Ishikawa (cell line): ENCODE measurements at regions not wholly inside any gene's neighbourhood (a gene's known extent, or its start where the extent isn't known, plus 50 kb on each side); places are given as distances from the start of the nearest gene placed in this dataset.

Experiments
- CEBPB ChIP-seq: IDR thresholded peaks from 2 replicates; pipeline ENCODE4 v1.6.1; 2012
- CREB1 ChIP-seq: IDR thresholded peaks from 2 replicates; pipeline ENCODE4 v1.6.1; 2012; ENCODE audit warnings: low read depth
- EGR1 ChIP-seq: IDR thresholded peaks from 2 replicates; pipeline ENCODE4 v1.6.1; 2012
- EP300 ChIP-seq: IDR thresholded peaks from 2 replicates; pipeline ENCODE4 v1.6.1; 2012; ENCODE audit warnings: borderline replicate concordance
- FOXM1 ChIP-seq: IDR thresholded peaks from 2 replicates; pipeline ENCODE4 v1.6.1; 2012; ENCODE audit warnings: low read depth, borderline replicate concordance
- MAX ChIP-seq: IDR thresholded peaks from 2 replicates; pipeline ENCODE4 v1.6.1; 2012
- NFIC ChIP-seq: IDR thresholded peaks from 2 replicates; pipeline ENCODE4 v1.6.1; 2012
- RAD21 ChIP-seq: IDR thresholded peaks from 2 replicates; pipeline ENCODE4 v1.6.1; 2012; ENCODE audit warnings: low read depth
- TAF1 ChIP-seq: IDR thresholded peaks from 2 replicates; pipeline ENCODE4 v1.6.1; 2012; ENCODE audit warnings: low read depth, mild to moderate bottlenecking
- TCF12 ChIP-seq: IDR thresholded peaks from 2 replicates; pipeline ENCODE4 v1.6.1; 2012; ENCODE audit warnings: low read depth
- TEAD4 ChIP-seq: IDR thresholded peaks from 2 replicates; pipeline ENCODE4 v1.6.1; 2012
- YY1 ChIP-seq: IDR thresholded peaks from 2 replicates; pipeline ENCODE4 v1.6.1; 2012; ENCODE audit warnings: low read depth
- ZBTB7A ChIP-seq: IDR thresholded peaks from 2 replicates; pipeline ENCODE4 v1.6.1; 2012; ENCODE audit warnings: low read depth
- TF ChIP-seq, protein P1 (sequence below): IDR thresholded peaks from 2 replicates; pipeline ENCODE4 v1.6.1; 2012
- TF ChIP-seq, protein P2 (sequence below): IDR thresholded peaks from 2 replicates; pipeline ENCODE4 v1.6.1; 2012; ENCODE audit warnings: low read depth, mild to moderate bottlenecking

- TF ChIP-seq, protein P1, sequence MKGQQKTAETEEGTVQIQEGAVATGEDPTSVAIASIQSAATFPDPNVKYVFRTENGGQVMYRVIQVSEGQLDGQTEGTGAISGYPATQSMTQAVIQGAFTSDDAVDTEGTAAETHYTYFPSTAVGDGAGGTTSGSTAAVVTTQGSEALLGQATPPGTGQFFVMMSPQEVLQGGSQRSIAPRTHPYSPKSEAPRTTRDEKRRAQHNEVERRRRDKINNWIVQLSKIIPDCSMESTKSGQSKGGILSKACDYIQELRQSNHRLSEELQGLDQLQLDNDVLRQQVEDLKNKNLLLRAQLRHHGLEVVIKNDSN = no peak
- no peak for TF ChIP-seq TEAD4
- no peak for TF ChIP-seq TCF12
- no peak for TF ChIP-seq ZBTB7A
- TF ChIP-seq NFIC = no peak
Measured at GRCh38 chr2:39919511-39920306, 140.7 kb upstream of the THUMPD2 start.

DNA sequence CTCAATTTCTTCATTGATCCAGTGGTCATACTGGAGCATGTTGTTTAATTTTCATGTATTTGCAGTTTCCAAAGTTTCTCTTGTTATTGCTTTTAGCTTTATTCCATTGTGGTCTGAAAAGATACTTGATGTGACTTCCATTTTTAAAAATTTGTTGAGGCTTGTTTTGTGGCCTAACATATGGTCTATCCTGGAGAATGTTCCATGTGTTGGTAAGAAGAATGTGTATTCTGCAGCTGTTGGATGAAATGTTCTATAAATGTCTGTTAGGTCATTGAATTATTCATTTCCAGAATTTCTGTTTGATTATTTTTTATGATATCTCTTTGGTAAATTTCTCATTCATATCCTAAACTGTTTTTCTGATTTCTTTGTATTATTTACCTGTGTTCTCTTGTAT is 139.8 kb upstream of the THUMPD2 start:
- no peak for TF ChIP-seq EP300
- no peak for TF ChIP-seq CREB1
- no peak for TF ChIP-seq FOXM1

DNA sequence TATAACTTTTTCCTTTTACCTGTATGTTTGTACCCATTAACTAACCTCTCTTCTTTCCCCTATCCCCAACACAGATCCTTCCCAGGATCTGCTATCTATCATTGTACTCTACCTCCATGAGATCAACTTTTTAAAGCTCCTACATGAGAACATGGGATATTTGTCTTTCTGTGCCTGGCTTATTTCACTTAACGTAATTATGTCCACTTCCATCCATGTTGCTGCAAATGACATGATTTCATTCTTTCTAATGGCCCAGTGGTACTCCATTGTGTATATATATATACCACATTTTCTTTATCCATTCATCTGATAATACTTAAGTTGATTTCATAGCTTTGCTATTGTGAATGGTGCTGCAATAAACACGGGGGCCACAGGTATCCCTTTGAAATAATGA is 135.9 kb upstream of the THUMPD2 start:
- TF ChIP-seq CREB1 = no peak
- no peak for TF ChIP-seq ZBTB7A
- no peak for TF ChIP-seq EP300
- no peak for TF ChIP-seq TCF12
- no peak for TF ChIP-seq YY1
- TF ChIP-seq TEAD4 = no peak
- no peak for TF ChIP-seq MAX
- TF ChIP-seq EGR1 = no peak
- TF ChIP-seq, protein P2, sequence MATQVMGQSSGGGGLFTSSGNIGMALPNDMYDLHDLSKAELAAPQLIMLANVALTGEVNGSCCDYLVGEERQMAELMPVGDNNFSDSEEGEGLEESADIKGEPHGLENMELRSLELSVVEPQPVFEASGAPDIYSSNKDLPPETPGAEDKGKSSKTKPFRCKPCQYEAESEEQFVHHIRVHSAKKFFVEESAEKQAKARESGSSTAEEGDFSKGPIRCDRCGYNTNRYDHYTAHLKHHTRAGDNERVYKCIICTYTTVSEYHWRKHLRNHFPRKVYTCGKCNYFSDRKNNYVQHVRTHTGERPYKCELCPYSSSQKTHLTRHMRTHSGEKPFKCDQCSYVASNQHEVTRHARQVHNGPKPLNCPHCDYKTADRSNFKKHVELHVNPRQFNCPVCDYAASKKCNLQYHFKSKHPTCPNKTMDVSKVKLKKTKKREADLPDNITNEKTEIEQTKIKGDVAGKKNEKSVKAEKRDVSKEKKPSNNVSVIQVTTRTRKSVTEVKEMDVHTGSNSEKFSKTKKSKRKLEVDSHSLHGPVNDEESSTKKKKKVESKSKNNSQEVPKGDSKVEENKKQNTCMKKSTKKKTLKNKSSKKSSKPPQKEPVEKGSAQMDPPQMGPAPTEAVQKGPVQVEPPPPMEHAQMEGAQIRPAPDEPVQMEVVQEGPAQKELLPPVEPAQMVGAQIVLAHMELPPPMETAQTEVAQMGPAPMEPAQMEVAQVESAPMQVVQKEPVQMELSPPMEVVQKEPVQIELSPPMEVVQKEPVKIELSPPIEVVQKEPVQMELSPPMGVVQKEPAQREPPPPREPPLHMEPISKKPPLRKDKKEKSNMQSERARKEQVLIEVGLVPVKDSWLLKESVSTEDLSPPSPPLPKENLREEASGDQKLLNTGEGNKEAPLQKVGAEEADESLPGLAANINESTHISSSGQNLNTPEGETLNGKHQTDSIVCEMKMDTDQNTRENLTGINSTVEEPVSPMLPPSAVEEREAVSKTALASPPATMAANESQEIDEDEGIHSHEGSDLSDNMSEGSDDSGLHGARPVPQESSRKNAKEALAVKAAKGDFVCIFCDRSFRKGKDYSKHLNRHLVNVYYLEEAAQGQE = no peak
- no peak for TF ChIP-seq CEBPB
- no peak for TF ChIP-seq RAD21
- no peak for TF ChIP-seq NFIC
- no peak for TF ChIP-seq FOXM1

DNA sequence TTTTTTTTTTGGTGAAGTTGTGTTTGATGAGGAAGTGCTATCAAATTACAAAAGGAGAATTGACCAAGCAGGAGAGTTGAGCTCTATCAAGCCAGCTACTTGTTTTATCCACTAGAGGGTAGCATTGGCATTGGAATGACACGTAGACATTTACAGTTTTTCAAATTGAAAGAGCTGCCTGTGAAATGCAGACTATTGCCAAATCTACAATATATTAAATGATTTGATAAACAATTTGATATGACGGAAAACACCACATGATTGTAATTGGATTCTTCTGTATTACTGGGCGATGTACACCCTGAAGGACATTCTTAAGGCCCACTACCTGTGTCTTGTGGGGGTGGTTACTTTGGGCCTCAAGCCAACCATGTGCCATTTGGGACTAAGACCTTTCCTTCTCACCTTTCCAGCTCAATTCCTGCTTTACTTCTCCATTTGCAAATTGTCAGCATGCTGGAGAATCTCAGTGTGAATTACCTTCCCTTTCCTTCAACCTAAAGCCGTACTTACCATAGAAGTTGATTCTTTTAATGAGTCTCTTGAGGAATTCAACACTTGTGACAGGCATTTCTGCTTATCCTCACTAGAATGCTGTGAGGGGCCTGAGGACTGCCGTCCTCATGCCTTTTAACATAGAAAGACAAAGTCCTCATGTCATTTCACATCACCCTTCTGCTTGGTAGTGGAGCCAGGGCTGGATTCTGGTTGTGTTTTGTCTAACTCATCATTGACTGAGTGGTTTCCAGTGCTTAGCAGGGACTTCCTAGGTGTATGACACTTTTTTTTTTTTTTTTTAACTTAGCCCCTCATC is 134.8 kb upstream of the THUMPD2 start:
- TF ChIP-seq, protein P1 = no peak
- peak; percentile 87 for TF ChIP-seq RAD21

DNA sequence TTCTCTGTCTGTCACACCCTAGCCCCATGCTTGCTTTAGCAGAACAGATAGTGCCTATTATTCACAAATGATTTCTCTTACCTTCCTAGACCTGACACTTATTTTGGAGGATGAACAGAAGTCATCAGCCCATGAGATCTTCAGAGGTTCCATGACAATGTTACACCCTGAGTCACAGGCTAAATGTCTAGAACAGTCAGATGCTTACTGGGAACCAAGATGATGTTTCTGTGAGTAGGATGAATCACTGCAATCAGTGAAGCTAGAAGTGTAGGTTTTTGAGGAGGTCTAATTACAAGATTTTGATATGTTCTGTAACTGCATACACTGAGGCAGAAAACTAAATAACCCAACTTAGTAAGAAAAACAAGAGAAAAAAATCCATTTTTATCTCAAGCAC is 123.0 kb upstream of the THUMPD2 start:
- TF ChIP-seq FOXM1 (no peak), EP300 (no peak), MAX (no peak), YY1 (no peak), RAD21 (no peak), CREB1 (no peak), TCF12 (no peak), TEAD4 (no peak), EGR1 (no peak), TAF1 (no peak), NFIC (no peak)
- TF ChIP-seq, protein P1 = no peak
- TF ChIP-seq, protein P2 = no peak

DNA sequence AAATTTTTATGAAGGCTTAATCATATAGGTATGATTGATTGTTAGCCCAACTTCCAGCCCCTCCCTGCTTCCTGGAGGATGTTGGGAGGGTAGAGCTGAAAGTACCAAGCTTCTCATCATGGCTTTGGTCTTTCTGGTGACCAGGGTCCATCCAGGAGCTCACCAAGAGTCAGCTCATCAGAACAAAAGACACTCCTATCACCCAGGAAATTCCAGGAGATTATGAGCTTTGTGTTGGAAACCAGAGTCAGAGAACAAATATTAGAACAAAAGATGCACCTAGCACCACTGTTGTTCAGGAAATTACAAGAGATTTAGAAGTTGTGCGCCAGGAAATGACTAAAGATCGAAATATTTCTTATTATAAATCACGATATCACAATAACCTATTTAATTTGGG is 119.9 kb upstream of the THUMPD2 start:
- no peak for TF ChIP-seq TCF12
- TF ChIP-seq, protein P1 = no peak
- no peak for TF ChIP-seq EP300
- TF ChIP-seq RAD21 = no peak
- TF ChIP-seq CREB1 = no peak
- TF ChIP-seq ZBTB7A = no peak
- no peak for TF ChIP-seq TAF1
- no peak for TF ChIP-seq YY1
- no peak for TF ChIP-seq FOXM1
- TF ChIP-seq NFIC = no peak
